Erythroblast (primary cell): ENCODE measurements at regions not wholly inside any gene's neighbourhood (a gene's known extent, or its start where the extent isn't known, plus 50 kb on each side); places are given as distances from the start of the nearest gene placed in this dataset.

ENCODE experiments used
- GATA1 ChIP-seq: IDR thresholded peaks from 2 replicates; pipeline ENCODE4 v1.6.1; 2011; ENCODE audit warnings: low read depth, mild to moderate bottlenecking, control low read depth, low read length, moderate library complexity
- POLR2A ChIP-seq: IDR thresholded peaks from 2 replicates; pipeline ENCODE4 v1.6.1; 2011; ENCODE audit warnings: mild to moderate bottlenecking, low read length

GRCh38 chr2:224162122-224162521 is 123.0 kb upstream of the SERPINE2 start:
- TF ChIP-seq POLR2A (no peak), GATA1 (no peak)
